Subcutaneous abdominal adipose tissue (tissue), 5 donors: ENCODE measurements at regions not wholly inside any gene's neighbourhood (a gene's known extent, or its start where the extent isn't known, plus 50 kb on each side); places are given as distances from the start of the nearest gene placed in this dataset.
"Not testable (repeated sequence)": the region's sequence is repeated elsewhere in the genome, so short reads cannot be mapped to it uniquely, and the experiment has no call there.

Source experiments
- H3K27ac ChIP-seq: one replicate; pipeline ENCODE4 v1.7.0; 2013; ENCODE audit warnings: low read depth, mild to moderate bottlenecking, inconsistent platforms, low read length, moderate library complexity
- H3K27me3 ChIP-seq, 5 donors: one replicate each; pipeline ENCODE4 v1.7.0; 2013; ENCODE audit warnings: low read length in 5 of 5, inconsistent platforms in 1 of 5; ENCODE audit not compliant: control insufficient read depth in 5 of 5, insufficient read depth in 4 of 5
- H3K36me3 ChIP-seq, 5 donors: one replicate each; pipeline ENCODE4 v1.7.0; 2013; ENCODE audit warnings: low read length in 5 of 5; ENCODE audit not compliant: control insufficient read depth in 5 of 5, insufficient read depth in 5 of 5
- H3K4me1 ChIP-seq, 5 donors: one replicate each; pipeline ENCODE4 v1.7.0; 2013; ENCODE audit warnings: low read length in 5 of 5, mild to moderate bottlenecking in 3 of 5, moderate library complexity in 1 of 5; ENCODE audit not compliant: control insufficient read depth in 5 of 5, insufficient read depth in 5 of 5
- H3K4me3 ChIP-seq, 5 donors: one replicate each; pipeline ENCODE4 v1.7.0; 2013; ENCODE audit warnings: low read length in 5 of 5, low read depth in 1 of 5
- H3K9ac ChIP-seq, 5 donors: one replicate each; pipeline ENCODE4 v1.7.0; 2013; ENCODE audit warnings: low read length in 5 of 5, mild to moderate bottlenecking in 4 of 5, moderate library complexity in 3 of 5
- H3K9me3 ChIP-seq, 5 donors: one replicate each; pipeline ENCODE4 v1.7.0; 2013; ENCODE audit warnings: low read length in 5 of 5; ENCODE audit not compliant: control insufficient read depth in 5 of 5
- donor health status: healthy.
- donor health status: healthy.
- donor health status: healthy.
- donor health status: healthy.
- donor health status: healthy.

- Histone ChIP-seq H3K27ac (no peak overlapping the region), H3K4me3 (no peak overlapping the region), H3K4me1 (no peaks in the 10 kb centered on the region), H3K36me3 (no peaks in the 10 kb centered on the region), H3K9ac (no peak overlapping the region), H3K9me3 (no peaks in the 10 kb centered on the region), H3K27me3 (no peaks in the 10 kb centered on the region)
Measured at GRCh38 chr9:74016004-74016403, 481.1 kb upstream of the RORB start.

GRCh38 chr9:74025402-74025925 is 471.7 kb upstream of the RORB start:
- Histone ChIP-seq H3K4me1 (no peaks in the 10 kb centered on the region), H3K27ac (no peak overlapping the region), H3K27me3 (no peaks in the 10 kb centered on the region), H3K4me3 (no peak overlapping the region), H3K9ac (no peak overlapping the region), H3K36me3 (no peaks in the 10 kb centered on the region), H3K9me3 (no peaks in the 10 kb centered on the region)

GRCh38 chr9:74032421-74032820 is 464.7 kb upstream of the RORB start:
- no peaks in the 10 kb centered on the region for H3K27me3 ChIP-seq
- no peaks in the 10 kb centered on the region for H3K4me1 ChIP-seq
- H3K9ac ChIP-seq: no peak overlapping the region
- H3K4me3 ChIP-seq: no peak overlapping the region
- no peaks in the 10 kb centered on the region for H3K36me3 ChIP-seq
- H3K27ac ChIP-seq: no peak overlapping the region
- H3K9me3 ChIP-seq: no peaks in the 10 kb centered on the region

- no peak overlapping the region for H3K9ac ChIP-seq
- H3K4me1 ChIP-seq: no peaks in the 10 kb centered on the region
- no peak overlapping the region for H3K4me3 ChIP-seq
Measured at GRCh38 chr9:74035786-74036185, 461.3 kb upstream of the RORB start.

GRCh38 chr9:74036549-74037231 is 460.4 kb upstream of the RORB start:
- Histone ChIP-seq H3K27ac (no peak overlapping the region), H3K9ac (no peak overlapping the region), H3K4me1 (no peaks in the 10 kb centered on the region), H3K36me3 (no peaks in the 10 kb centered on the region), H3K4me3 (no peak overlapping the region), H3K27me3 (no peaks in the 10 kb centered on the region), H3K9me3 (no peaks in the 10 kb centered on the region)

More at GRCh38 chr9:74035786-74036185, 461.3 kb upstream of the RORB start:
- H3K27me3 ChIP-seq: no peaks in the 10 kb centered on the region
- no peak overlapping the region for H3K27ac ChIP-seq
- no peaks in the 10 kb centered on the region for H3K9me3 ChIP-seq
- H3K36me3 ChIP-seq: no peaks in the 10 kb centered on the region

GRCh38 chr9:74037274-74037673 is 459.9 kb upstream of the RORB start:
- H3K9ac ChIP-seq: no peak overlapping the region
- H3K36me3 ChIP-seq: no peaks in the 10 kb centered on the region
- no peaks in the 10 kb centered on the region for H3K9me3 ChIP-seq
- no peak overlapping the region for H3K27ac ChIP-seq
- H3K4me1 ChIP-seq: no peaks in the 10 kb centered on the region
- no peak overlapping the region for H3K4me3 ChIP-seq
- no peaks in the 10 kb centered on the region for H3K27me3 ChIP-seq

- H3K9me3 ChIP-seq: no peaks in the 10 kb centered on the region
- H3K9ac ChIP-seq: no peak overlapping the region
- no peak overlapping the region for H3K4me3 ChIP-seq
- H3K4me1 ChIP-seq: no peaks in the 10 kb centered on the region
- H3K27me3 ChIP-seq: no peaks in the 10 kb centered on the region
- H3K36me3 ChIP-seq: no peaks in the 10 kb centered on the region
- H3K27ac ChIP-seq: no peak overlapping the region
Measured at GRCh38 chr9:74041588-74041987, 455.5 kb upstream of the RORB start.

GRCh38 chr9:74044844-74045243 is 452.3 kb upstream of the RORB start:
- no peaks in the 10 kb centered on the region for H3K27me3 ChIP-seq
- H3K27ac ChIP-seq: no peak overlapping the region
- no peak overlapping the region for H3K4me3 ChIP-seq
- H3K4me1 ChIP-seq: no peaks in the 10 kb centered on the region
- no peak overlapping the region for H3K9ac ChIP-seq
- no peaks in the 10 kb centered on the region for H3K36me3 ChIP-seq
- no peaks in the 10 kb centered on the region for H3K9me3 ChIP-seq

- Histone ChIP-seq H3K27ac (no peak overlapping the region), H3K4me1 (no peaks in the 10 kb centered on the region), H3K9me3 (peaks cover 0 to 17% (median 16%) of the 10 kb centered on the region in 5 donors), H3K36me3 (no peaks in the 10 kb centered on the region), H3K27me3 (no peaks in the 10 kb centered on the region), H3K4me3 (no peak overlapping the region), H3K9ac (no peak overlapping the region)
Measured at GRCh38 chr9:74056023-74056422, 441.1 kb upstream of the RORB start.

- H3K9ac ChIP-seq, H3K27me3 ChIP-seq, H3K4me1 ChIP-seq: not testable (repeated sequence)
Measured at GRCh38 chr9:74057051-74057450, 440.1 kb upstream of the RORB start.

More at GRCh38 chr9:74057051-74057450, 440.1 kb upstream of the RORB start:
- H3K27ac ChIP-seq, H3K4me3 ChIP-seq, H3K36me3 ChIP-seq: not testable (repeated sequence)
- peaks cover 0 to 19% (median 15%) of the 10 kb centered on the region in 5 donors for H3K9me3 ChIP-seq
